ENCODE measurements at regions not wholly inside any gene's neighbourhood (a gene's known extent, or its start where the extent isn't known, plus 50 kb on each side); places are given as distances from the start of the nearest gene placed in this dataset.

DNA sequence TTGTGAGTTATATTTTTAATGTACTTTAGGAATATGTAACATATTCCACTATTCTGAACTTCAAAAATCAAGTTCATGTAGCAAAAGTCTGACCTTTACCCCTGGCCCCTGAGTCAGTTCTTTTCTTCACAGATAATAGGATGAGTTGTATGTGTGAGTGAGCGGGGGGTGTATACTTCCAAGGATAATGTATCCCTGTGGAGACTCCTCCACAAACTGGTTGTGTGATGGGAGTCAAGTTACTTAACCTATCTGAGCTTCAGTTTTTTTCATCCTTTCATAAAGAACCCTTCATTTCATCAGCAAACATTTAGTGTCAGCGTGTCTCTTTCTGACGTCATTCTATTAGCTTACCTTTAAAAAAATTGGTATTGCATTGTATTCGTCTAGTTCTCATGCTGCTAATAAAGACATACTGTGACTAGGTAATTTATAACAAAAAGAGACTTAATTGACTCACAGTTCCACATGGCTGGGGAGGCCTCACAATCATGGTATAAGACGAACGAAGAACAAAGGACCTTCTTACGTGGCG is 288.1 kb upstream of the GPC6 start:
- Histone ChIP-seq H3K36me3 (replicated peaks in 1 of 2; ENCODE audit: insufficient read depth in 1 of 2, low read depth in 2 of 2) (no peaks in the 10 kb centered on the region), H3K4me1 (no peaks in the 10 kb centered on the region), H3K4me3 (no peak overlapping the region), H3K27me3 (no peaks in the 10 kb centered on the region), H3K27ac (no peak overlapping the region), H3K9me3 (no peaks in the 10 kb centered on the region)
- TF ChIP-seq, protein P1, sequence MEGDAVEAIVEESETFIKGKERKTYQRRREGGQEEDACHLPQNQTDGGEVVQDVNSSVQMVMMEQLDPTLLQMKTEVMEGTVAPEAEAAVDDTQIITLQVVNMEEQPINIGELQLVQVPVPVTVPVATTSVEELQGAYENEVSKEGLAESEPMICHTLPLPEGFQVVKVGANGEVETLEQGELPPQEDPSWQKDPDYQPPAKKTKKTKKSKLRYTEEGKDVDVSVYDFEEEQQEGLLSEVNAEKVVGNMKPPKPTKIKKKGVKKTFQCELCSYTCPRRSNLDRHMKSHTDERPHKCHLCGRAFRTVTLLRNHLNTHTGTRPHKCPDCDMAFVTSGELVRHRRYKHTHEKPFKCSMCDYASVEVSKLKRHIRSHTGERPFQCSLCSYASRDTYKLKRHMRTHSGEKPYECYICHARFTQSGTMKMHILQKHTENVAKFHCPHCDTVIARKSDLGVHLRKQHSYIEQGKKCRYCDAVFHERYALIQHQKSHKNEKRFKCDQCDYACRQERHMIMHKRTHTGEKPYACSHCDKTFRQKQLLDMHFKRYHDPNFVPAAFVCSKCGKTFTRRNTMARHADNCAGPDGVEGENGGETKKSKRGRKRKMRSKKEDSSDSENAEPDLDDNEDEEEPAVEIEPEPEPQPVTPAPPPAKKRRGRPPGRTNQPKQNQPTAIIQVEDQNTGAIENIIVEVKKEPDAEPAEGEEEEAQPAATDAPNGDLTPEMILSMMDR (IDR thresholded peaks at IDR 0.05), result no peak
- no peak for TF ChIP-seq POLR2A (IDR thresholded peaks at IDR 0.05)
- WGBS, 2 donors, result 84 to 86% methylated on average over 8 of the region's 8 CpGs
- intact Hi-C loops (cut with DNase I), result no loop called here
- DNase-seq (no peak), ATAC-seq (no peak)

DNA sequence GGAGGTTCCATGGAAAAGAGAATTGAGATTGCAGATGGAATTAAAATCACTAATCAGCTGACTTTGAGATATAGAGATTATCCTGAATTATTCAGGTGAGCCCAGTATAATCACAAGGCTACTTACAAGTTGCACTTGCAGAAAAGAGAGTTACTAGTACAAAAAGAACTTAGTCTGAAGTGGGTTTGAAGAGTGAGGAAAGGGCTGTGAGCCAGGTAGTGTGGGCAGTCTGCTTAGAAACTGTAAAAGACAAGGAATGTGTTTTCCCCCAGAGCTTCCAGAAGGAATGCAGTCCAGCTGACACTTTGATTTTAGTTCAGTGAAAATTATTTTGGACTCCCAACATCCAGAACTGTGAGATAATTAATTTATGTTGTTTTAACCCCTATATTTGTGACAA is 285.4 kb upstream of the GPC6 start:
- no peak for DNase-seq
- intact Hi-C loops (cut with DNase I), result no loop called here
- no peak overlapping the region for H3K4me3 ChIP-seq

DNA sequence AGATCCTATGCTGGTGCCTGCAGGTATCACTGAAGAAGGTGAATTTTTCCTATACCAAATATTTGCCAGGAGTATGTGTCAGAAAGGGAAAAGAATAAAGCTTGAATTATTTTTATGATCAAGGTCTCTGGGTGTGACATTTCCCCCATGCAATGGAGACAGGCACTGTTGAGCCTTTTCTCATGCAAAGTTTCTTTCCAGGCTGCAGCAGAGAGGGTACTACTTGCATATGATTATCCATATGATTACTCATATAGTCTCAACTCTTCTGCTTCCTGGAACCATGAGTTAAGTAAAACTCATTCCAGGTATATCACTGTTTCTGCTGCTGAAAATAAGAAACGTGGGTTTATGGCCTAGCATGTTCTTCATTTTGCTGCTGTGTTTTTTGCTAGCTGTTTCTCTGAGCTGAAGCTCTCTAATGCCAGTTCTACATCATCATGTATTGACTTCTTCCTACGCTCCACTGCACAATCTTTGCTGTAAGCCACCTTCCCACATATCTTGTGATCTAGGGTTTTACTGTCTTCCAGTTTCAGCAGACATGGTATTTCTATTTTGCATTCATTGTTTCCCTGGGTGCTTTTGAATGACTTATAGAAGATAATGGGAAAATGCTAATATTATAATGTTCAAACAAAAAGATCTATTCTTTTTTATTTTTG is 278.7 kb upstream of the GPC6 start:
- H3K36me3 ChIP-seq (replicated peaks in 1 of 2; ENCODE audit: insufficient read depth in 1 of 2, low read depth in 2 of 2), result no peaks in the 10 kb centered on the region
- DNase-seq (no peak), ATAC-seq (no peak)
- TF ChIP-seq, protein P1 (IDR thresholded peaks at IDR 0.05), result no peak
- intact Hi-C loops (cut with DNase I), result no loop called here
- H3K9me3 ChIP-seq, result no peaks in the 10 kb centered on the region
- WGBS, 2 donors, result 73 to 74% methylated on average over 2 of the region's 2 CpGs
- no peak overlapping the region for H3K27ac ChIP-seq
- no peak overlapping the region for H3K4me3 ChIP-seq
- no peaks in the 10 kb centered on the region for H3K27me3 ChIP-seq
- H3K4me1 ChIP-seq, result no peaks in the 10 kb centered on the region

More for the DNA sequence above, 285.4 kb upstream of the GPC6 start:
- Histone ChIP-seq H3K4me1 (no peaks in the 10 kb centered on the region), H3K27me3 (no peaks in the 10 kb centered on the region), H3K9me3 (no peaks in the 10 kb centered on the region), H3K27ac (no peak overlapping the region), H3K36me3 (replicated peaks in 1 of 2; ENCODE audit: insufficient read depth in 1 of 2, low read depth in 2 of 2) (no peaks in the 10 kb centered on the region)
- TF ChIP-seq, protein P1 (IDR thresholded peaks at IDR 0.05), result no peak
- no peak for TF ChIP-seq POLR2A (IDR thresholded peaks at IDR 0.05)
- ATAC-seq, result no peak

- 85 to 86% methylated on average over 2 of the region's 2 CpGs for WGBS, 2 donors
- Histone ChIP-seq H3K9me3 (no peaks in the 10 kb centered on the region), H3K4me1 (no peaks in the 10 kb centered on the region), H3K27me3 (no peaks in the 10 kb centered on the region), H3K4me3 (no peak overlapping the region), H3K27ac (no peak overlapping the region), H3K36me3 (replicated peaks in 1 of 2; ENCODE audit: insufficient read depth in 1 of 2, low read depth in 2 of 2) (no peaks in the 10 kb centered on the region)
- intact Hi-C loops (cut with DNase I), result no loop called here
- ATAC-seq, result no peak
- DNase-seq, result no peak
- TF ChIP-seq, protein P1 (IDR thresholded peaks at IDR 0.05), result no peak
- no peak for TF ChIP-seq POLR2A (IDR thresholded peaks at IDR 0.05)
Observed at GRCh38 chr13:92950771-92951170, 275.8 kb upstream of the GPC6 start.

DNA sequence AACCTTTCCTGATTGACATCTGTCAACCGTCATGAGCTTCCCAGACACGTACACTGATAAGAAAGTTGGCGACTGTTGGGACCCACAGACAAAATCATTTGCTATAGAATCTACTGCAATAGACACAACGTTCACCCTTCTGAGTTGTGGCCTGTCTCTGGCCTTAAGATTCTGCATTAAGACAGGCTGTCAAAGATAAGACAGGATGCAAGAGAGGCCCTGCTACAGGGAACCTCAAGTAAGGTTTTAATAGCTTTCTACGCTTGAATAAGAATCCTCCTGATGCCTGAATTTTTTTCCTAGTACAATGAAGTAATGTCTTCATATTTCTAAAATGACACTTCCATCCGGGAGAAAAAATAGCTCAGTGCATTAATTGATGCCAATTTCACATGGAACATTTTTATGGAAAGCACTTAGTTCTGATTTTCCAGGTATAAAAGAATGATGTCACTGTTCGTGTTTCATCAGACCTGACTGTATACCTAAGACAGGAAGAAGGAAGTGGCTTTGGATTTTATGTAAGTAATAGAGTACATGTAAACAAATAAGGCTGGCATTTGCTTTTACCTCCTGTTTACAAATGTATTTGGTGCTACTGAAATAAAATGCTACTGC is 275.2 kb upstream of the GPC6 start:
- WGBS, 2 donors, result 55 to 62% methylated on average over 7 of the region's 7 CpGs
- ATAC-seq, result no peak
- intact Hi-C loops (cut with DNase I), result no loop called here

More for the DNA sequence above, 275.2 kb upstream of the GPC6 start:
- Histone ChIP-seq H3K36me3 (replicated peaks in 1 of 2; ENCODE audit: insufficient read depth in 1 of 2, low read depth in 2 of 2) (no peaks in the 10 kb centered on the region), H3K4me1 (no peaks in the 10 kb centered on the region), H3K4me3 (no peak overlapping the region), H3K27me3 (no peaks in the 10 kb centered on the region), H3K9me3 (no peaks in the 10 kb centered on the region), H3K27ac (no peak overlapping the region)
- DNase-seq, result no peak
- no peak for TF ChIP-seq POLR2A (IDR thresholded peaks at IDR 0.05)
- TF ChIP-seq, protein P1 (IDR thresholded peaks at IDR 0.05), result no peak

All from body of pancreas (tissue), 4 donors.